Caco-2 (cell line): ENCODE measurements at regions not wholly inside any gene's neighbourhood (a gene's known extent, or its start where the extent isn't known, plus 50 kb on each side); places are given as distances from the start of the nearest gene placed in this dataset.
A peak's percentile ranks its signal among the peaks of the same experiment; 100 is the strongest.

Experiments used
- BruUV-seq: library from RNA; stranded (reverse); fragments of 400-500 nt; replicated peaks from 2 replicates; lab custom pipeline; 2021; lab: Mats Ljungman, UMichigan
- CTCF ChIA-PET: fragments of 300-600 bp; sonication (Branson Sonifier 250); formaldehyde crosslinking; loops from one replicate; lab custom pipeline; 2022; ENCODE audit warnings: antibody characterized with exemption; lab: Charles Lee
- POLR2A ChIA-PET: fragments of 300-600 bp; sonication (Branson Sonifier 250); formaldehyde crosslinking; loops from one replicate; lab custom pipeline; 2022; ENCODE audit warnings: antibody characterized with exemption; lab: Charles Lee
- DNase-seq, 2 experiments: peaks; one replicate each; pipeline versions ENCODE4 v3.0.0 to v3.0.0-alpha.2; 2020 to 2022
- H3K27me3 ChIP-seq: replicated peaks from 2 replicates; pipeline ENCODE4 v1.6.0; 2011; ENCODE audit warnings: low read length; ENCODE audit not compliant: control insufficient read depth, insufficient read depth
- H3K36me3 ChIP-seq: 2 replicates; pipeline ENCODE4 v1.5.1; 2011; ENCODE audit warnings: low read length; ENCODE audit not compliant: control insufficient read depth, insufficient read depth
- H3K4me1 ChIP-seq: fragments of 250-450 bp; sonication (Bioruptor Pico); 2 replicates; pipeline ENCODE4 v1.5.1; 2020; ENCODE audit warnings: mild to moderate bottlenecking
- H3K4me3 ChIP-seq: 2 replicates; pipeline ENCODE4 v1.5.1; 2011; ENCODE audit warnings: low read depth, mild to moderate bottlenecking, control low read depth, low read length
- H3K9me3 ChIP-seq: fragments of 250-450 bp; sonication (Bioruptor Pico); 2 replicates; pipeline ENCODE4 v1.5.1; 2020; ENCODE audit warnings: mild to moderate bottlenecking, moderate library complexity
- H3K27ac Mint-ChIP-seq: one replicate; pipeline ENCODE4 v1.8.0; 2022; ENCODE audit warnings: mixed read lengths; ENCODE audit not compliant: unreplicated experiment
- H3K27me3 Mint-ChIP-seq: one replicate; pipeline ENCODE4 v1.8.0; 2022; ENCODE audit warnings: mixed read lengths; ENCODE audit not compliant: insufficient read depth, unreplicated experiment
- H3K36me3 Mint-ChIP-seq: one replicate; pipeline ENCODE4 v1.8.0; 2022; ENCODE audit warnings: mild to moderate bottlenecking, mixed read lengths; ENCODE audit not compliant: insufficient read depth, unreplicated experiment
- H3K4me1 Mint-ChIP-seq: one replicate; pipeline ENCODE4 v1.8.0; 2022; ENCODE audit warnings: low read depth, mixed read lengths; ENCODE audit not compliant: unreplicated experiment
- H3K4me3 Mint-ChIP-seq: one replicate; pipeline ENCODE4 v1.8.0; 2022; ENCODE audit warnings: mild to moderate bottlenecking, moderate library complexity, mixed read lengths; ENCODE audit not compliant: unreplicated experiment
- H3K9me3 Mint-ChIP-seq: one replicate; pipeline ENCODE4 v1.8.0; 2022; ENCODE audit warnings: mixed read lengths; ENCODE audit not compliant: unreplicated experiment
- intact Hi-C: fragments of 100-400 bp; cut with micrococcal nuclease; formaldehyde crosslinking; loops from one replicate; pipeline ENCODE4 v1.10.0; 2022; ENCODE audit not compliant: unreplicated experiment
- TF ChIP-seq, protein P1 (sequence below), 2 experiments: fragments of 200-600 bp in 1 of 2; IDR thresholded peaks; 1 replicate in 1 of 2; 2 replicates in 1 of 2; pipeline versions ENCODE4 v1.5.1 to v1.8.0; 2011 to 2022; ENCODE audit warnings: antibody characterized with exemption in 1 of 2, control low read depth in 1 of 2, inconsistent platforms in 1 of 2, low read depth in 1 of 2, low read length in 1 of 2, mild to moderate bottlenecking in 1 of 2, moderate library complexity in 1 of 2; ENCODE audit not compliant: insufficient read depth in 1 of 2, severe bottlenecking in 1 of 2, unreplicated experiment in 1 of 2

DNA sequence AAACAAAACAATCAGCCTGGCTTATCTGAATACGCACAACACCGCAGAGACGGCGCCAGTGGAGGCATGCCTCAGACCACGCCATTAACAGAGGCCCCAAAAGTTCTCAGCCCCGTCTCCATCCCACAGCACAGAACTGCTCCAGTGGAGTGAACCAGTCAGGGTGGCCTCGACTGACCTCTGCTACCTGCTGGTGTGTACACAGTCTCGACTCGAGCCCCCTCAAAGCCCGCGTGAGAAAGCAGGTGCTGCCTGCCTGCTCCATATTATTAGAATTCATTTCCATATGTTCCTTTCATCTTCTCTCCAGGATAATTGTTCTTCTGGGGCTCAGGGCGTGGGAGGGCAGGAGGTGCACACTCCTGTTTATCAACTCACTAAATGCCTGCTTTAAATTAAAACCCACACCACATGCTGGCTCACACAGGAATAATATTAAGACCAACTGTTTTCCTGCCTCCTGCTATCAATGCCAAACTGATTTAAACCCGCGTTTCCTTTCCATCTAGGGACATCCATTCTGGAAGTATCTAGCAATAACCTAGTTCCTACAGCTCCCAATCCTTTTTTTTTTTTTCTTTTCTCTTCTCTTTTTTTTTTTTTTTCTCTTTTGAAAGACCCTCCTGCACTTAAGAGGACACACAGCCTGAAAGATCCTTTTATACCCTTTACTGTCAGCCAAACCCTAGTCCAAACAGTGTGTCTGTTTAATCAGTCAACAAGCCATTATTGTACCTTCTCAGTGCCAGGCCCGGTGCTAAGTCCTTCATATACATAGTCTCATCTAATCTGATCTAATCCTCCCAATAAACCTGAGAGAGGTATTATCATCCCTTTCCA is 101.2 kb downstream of the TLE3 start:
- H3K27ac Mint-ChIP-seq, result no peak overlapping the region
- peaks cover 9% of the 10 kb centered on the region for H3K9me3 Mint-ChIP-seq
- H3K27me3 Mint-ChIP-seq, result no peaks in the 10 kb centered on the region
- Histone ChIP-seq H3K36me3 (no peaks in the 10 kb centered on the region), H3K4me3 (no peak overlapping the region), H3K4me1 (peaks cover 8% of the 10 kb centered on the region; the same call in 1 of the 2 replicates), H3K9me3 (no peaks in the 10 kb centered on the region), H3K27me3 (no peaks in the 10 kb centered on the region)
- intact Hi-C loops, result no loop called here
- H3K36me3 Mint-ChIP-seq, result no peaks in the 10 kb centered on the region
- no peak for DNase-seq
- H3K4me1 Mint-ChIP-seq, result peaks cover 19% of the 10 kb centered on the region
- H3K4me3 Mint-ChIP-seq, result no peak overlapping the region
- BruUV-seq, result no TSS peak
- TF ChIP-seq, protein P1, sequence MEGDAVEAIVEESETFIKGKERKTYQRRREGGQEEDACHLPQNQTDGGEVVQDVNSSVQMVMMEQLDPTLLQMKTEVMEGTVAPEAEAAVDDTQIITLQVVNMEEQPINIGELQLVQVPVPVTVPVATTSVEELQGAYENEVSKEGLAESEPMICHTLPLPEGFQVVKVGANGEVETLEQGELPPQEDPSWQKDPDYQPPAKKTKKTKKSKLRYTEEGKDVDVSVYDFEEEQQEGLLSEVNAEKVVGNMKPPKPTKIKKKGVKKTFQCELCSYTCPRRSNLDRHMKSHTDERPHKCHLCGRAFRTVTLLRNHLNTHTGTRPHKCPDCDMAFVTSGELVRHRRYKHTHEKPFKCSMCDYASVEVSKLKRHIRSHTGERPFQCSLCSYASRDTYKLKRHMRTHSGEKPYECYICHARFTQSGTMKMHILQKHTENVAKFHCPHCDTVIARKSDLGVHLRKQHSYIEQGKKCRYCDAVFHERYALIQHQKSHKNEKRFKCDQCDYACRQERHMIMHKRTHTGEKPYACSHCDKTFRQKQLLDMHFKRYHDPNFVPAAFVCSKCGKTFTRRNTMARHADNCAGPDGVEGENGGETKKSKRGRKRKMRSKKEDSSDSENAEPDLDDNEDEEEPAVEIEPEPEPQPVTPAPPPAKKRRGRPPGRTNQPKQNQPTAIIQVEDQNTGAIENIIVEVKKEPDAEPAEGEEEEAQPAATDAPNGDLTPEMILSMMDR (IDR thresholded peaks at IDR 0.05; ENCODE audit: insufficient read depth in 1 of 2, low read depth in 1 of 2, low read length in 1 of 2, severe bottlenecking in 1 of 2, unreplicated experiment in 1 of 2), result no peak
- ChIA-PET POLR2A (interaction anchor here (0.6 kb wide), 2 partner anchors 13 to 102 kb away, joined by 3 to 7 read pairs; no protein-coding TSS in a partner anchor), CTCF (no interaction called here)

DNA sequence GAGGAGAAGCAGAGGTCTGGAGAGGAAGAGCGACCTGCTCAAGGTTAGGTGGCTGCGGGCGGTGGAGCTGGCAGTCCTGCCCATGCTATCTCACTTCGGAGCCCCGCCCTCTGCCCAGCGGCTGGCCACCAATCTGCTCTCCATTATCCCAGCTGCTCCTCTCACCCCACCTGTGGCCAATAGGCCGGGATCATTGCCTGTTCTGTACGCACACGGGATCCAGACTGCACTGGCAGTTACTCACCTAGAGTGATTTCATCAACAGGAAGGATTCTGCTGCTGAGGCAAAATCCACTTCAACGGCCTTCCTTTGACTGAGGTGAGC is 100.6 kb downstream of the TLE3 start:
- Mint-ChIP-seq H3K27ac (no peak overlapping the region), H3K9me3 (peaks cover 9% of the 10 kb centered on the region), H3K4me3 (no peak overlapping the region), H3K4me1 (peaks cover 19% of the 10 kb centered on the region), H3K36me3 (no peaks in the 10 kb centered on the region), H3K27me3 (no peaks in the 10 kb centered on the region)
- intact Hi-C loops, result no loop called here
- H3K27me3 ChIP-seq, result no peaks in the 10 kb centered on the region
- H3K4me3 ChIP-seq, result no peak overlapping the region
- H3K4me1 ChIP-seq, result peaks cover 8% of the 10 kb centered on the region; the same call in 1 of the 2 replicates
- no peaks in the 10 kb centered on the region for H3K9me3 ChIP-seq
- BruUV-seq, result no TSS peak
- POLR2A ChIA-PET, result no interaction called here
- TF ChIP-seq, protein P1 (IDR thresholded peaks at IDR 0.05; ENCODE audit: insufficient read depth in 1 of 2, low read depth in 1 of 2, low read length in 1 of 2, severe bottlenecking in 1 of 2, unreplicated experiment in 1 of 2), result no peak
- DNase-seq, result peak in 1 of 2 experiments; percentile 4
- CTCF ChIA-PET, result no interaction called here
- H3K36me3 ChIP-seq, result no peaks in the 10 kb centered on the region
